HUDEP-2 (cell line): ENCODE measurements at regions not wholly inside any gene's neighbourhood (a gene's known extent, or its start where the extent isn't known, plus 50 kb on each side); places are given as distances from the start of the nearest gene placed in this dataset.
"Not testable (repeated sequence)": the region's sequence is repeated elsewhere in the genome, so short reads cannot be mapped to it uniquely, and the experiment has no call there.

Source experiments
- DNase-seq, 76 experiments: peaks; one replicate each; lab custom pipeline; 2025; ENCODE audit not compliant: unreplicated experiment in 76 of 76; lab: John Stamatoyannopoulos, UW

DNA sequence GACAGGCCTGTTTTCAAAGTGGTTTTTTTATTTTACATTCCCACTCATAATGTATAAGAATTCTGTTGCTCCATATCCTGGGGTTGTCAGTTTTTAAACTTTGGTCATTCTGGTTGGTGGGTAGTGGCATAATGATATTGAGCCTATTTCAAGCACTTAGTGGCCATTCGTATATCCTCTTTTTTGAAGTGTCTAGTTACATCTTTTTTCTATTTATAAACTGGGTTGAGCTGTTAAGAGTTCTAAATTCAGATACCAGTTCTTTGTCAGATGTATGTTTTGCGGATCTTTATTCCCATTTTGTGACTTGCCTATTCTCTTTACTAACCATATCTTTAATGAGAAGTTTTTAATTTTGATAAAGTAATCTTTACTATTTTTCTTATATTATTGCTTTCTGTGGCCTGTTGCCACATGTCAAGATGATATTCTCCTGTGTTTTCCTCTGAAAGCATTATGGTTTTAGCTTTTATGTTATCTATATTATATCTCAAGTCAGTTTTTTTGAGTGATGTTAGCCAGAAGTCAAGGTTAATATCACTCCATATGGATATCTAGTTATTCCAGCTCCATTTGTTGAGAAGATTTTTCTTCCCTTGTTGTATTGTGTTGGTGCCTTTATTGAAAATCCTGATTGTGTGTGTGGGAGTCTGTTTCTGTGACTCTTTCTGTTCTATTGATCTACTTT is 110.9 kb downstream of the FHIP1A start:
- no peak for DNase-seq

DNA sequence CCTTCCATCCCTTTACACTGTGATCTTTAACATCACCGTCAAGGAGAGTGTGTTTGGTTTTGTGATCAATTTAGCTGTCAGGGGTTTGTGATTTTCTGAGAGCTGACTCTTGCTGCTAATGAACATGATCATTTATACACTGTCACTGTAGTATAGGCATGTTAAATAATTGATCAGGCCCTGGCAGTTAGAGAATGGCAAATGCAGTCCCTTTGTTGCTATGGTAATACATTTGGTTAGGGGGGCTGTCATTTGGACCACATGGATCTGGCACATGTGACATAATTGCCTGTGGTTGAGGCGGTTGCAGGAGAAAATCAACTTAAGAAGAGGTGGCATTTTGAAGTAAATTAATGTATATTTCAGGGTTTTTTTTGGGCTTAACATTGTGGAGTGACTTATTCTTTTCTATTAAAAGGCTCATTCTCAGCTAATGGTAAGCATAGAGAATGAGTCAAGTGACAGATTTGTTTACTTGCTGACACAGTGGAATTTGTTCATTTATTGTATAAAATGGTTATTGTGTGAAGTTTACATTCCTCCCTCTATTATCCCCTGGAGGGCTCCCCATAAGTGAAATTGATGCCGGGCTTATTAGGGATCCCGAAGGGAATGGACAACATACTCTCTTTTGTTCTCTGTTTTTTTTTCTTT is 114.0 kb downstream of the FHIP1A start:
- DNase-seq, result no peak

DNA sequence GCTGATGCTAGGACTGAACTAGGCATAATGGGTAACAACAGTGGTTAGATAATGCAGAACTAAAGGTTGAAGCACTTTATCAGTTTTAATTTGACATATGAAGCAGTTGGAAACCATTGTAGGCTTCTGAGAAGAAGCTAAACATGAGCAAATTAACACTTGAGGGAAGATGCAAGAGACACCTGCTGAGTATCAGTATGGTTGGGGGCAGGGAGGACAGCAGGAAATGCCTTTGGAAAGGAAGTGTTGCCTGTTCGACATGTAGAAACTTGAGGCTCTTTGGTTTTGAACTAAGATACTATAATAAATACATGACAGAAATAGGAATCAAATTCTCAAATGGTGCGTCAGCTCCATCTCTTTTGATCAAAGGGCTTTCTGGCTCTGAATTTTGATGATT is 115.6 kb downstream of the FHIP1A start:
- no peak for DNase-seq

DNA sequence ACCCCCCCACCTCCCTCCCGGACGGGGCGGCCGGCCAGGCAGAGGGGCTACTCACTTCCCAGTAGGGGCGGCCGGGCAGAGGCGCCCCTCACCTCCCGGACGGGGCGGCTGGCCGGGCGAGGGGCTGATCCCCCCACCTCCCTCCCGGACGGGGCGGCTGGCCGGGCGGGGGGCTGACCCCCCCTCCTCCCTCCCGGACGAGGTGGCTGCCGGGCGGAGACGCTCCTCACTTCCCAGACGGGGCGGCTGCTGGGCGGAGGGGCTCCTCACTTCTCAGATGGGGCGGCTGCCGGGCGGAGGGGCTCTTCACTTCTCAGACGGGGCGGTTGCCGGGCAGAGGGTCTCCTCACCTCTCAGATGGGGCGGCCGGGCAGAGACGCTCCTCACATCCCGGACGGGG is 117.5 kb downstream of the FHIP1A start:
- DNase-seq, result not testable (repeated sequence)

DNA sequence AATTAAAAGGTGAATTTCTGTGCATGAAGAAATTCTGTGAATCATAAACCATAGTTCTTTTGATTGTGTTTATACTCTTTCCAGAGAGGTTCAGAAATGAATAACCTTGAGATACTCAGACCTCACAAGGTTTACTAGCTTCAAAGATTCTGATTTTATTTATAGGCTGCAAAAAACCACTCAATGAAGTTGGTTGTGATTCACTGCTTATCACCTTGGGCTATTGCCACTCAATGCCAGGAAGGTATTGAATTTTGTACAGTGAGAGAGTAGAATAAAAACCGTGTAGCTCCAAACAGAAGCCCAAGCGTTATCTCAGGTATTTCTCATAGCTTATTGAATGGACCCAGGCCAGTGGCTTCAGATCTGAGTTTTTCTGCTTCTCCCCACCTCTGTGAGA is 118.7 kb downstream of the FHIP1A start:
- no peak for DNase-seq

DNA sequence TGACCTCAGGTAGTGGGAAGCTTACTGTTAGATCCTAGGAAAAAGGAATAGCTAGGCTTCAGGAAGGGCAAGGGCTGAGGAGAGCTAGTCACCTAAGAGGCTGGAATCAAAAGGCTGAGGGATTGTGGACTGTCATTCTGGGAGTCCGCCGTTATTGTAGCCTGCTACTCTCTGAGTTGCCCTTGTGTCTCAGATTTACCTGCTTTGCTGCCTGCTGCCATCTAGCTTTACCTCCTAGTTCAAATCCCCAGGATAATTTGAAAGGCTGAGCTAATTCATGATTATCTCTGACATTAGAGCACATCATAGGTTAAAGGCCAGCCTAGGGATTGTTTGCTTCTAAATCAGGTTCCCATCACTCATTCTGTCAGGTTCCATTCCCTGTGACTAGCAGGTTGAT is 120.2 kb downstream of the FHIP1A start:
- DNase-seq, result no peak

DNA sequence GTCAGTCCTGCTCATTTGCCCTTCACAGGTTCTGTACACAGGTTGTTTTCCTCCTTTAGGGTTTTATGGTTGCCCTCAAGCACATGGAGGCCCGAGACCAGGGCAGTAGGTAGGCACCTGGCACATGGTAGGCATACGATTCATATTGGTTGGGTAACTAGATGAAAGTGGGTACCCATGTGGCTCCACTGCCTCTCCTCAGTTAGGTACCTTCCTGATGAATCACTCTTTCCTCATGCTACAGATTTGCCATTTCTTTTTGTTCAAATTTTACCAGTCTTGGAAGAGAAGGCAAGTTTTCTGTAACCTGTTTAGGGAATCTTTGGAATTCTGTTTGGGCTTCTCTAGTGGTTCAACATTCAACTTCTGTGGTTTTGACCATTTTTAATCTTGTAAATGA is 121.3 kb downstream of the FHIP1A start:
- DNase-seq, result no peak

DNA sequence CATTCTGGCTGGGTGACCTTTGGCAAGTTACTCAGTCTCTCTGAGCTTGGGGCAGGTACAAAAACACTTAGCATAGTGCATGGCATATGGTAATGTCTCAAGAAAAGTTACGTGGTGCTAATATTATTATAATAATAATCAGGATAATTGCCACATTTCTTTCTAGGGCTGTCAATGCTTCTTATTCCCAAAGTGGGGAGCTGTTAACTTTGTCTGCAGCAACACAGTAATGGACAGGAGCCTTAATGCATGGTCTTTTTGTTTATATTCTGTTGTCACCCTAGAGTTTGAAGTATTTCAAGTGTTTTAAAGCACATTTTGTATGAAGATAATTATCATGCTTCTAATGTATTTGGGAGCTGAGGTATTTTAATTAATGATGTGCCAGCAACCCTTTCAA is 121.8 kb downstream of the FHIP1A start:
- no peak for DNase-seq

DNA sequence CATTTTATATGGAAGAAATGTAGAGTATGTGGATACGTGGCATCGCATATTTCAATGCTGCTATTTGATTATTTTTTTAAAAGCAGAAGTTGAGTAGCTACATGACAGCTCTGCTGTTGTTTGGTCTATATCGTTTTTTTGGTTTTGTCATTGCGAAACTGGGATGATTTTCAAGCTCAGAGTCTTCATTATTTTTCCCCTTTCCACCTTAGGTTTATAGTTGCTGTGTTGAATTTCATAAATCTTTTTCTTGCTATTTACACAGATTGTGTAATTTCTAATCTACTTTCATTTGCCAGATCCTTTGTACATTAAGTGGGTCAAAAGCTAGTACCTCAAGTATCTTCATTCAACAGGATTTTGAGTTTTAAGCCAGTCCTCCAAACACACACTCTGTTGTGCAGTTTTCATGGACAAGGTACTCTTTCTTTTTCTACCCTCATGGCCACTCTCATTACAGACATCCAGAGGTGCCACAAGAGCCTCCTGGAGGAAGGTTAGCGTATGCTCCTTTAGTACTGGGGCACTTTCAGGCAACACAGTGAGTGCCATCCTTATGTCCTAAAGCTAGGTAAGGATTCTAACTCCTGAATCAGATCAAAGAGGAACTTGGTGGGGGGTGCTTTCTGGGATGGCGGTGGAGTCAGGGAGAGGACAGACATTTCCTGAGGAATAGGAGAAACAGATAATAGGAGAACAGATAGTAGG is 123.2 kb downstream of the FHIP1A start:
- peak in 1 of 76 experiments; percentile 1 for DNase-seq

DNA sequence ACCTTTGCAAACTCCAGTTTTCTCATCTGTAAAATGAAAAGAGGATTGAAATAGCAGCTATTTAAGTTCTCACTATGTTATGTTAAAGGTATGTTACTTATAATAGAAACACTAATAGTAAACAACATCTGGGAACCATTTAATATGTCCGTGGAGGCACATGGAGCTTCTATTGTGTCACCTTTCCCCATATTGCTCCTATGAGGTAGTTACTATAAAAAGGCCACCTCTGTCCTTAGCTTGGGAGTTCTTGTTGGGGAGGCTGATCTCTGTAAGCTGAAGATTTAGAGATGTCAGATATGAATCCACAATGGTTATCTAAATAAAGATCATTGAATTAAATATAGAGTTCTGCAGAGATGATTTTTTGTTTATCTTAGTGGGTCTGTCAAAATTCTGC is 125.2 kb downstream of the FHIP1A start:
- DNase-seq, result no peak

DNA sequence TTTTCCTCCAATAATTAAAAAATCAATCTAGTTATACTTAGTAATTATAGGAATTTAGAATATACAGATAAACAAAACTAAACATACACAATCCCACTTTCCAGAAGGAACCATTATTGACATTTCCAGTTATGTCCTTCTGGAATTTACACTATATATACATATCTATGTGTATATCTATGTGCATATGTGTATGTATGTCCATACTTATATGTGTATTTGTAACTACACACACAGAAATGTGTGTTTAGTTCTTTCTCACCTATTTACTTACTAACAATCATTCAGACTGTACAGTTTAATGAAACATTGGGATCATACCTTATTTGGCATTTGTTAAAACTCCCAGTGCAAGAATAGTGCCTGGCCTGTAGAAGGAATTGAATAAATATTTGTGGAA is 126.4 kb downstream of the FHIP1A start:
- DNase-seq, result no peak

DNA sequence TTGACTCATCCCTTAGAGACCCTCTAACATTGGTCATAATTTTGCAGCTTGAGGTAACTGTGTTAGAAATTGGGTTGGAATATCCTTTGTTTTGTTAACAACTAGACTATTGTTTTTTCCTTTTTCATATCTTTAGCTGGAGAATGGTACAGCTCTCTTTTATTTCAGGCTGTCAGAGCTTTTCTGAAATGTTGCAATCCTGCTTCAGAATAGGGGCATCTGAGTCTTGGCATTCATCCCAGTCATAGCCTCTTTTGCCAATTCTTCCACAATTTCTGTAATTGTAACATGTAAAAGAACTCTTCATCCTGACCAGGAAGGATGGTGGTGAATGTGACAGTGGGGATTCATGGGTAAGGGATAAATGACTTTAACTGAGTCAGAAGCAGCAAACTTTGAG is 128.7 kb downstream of the FHIP1A start:
- DNase-seq, result no peak

DNA sequence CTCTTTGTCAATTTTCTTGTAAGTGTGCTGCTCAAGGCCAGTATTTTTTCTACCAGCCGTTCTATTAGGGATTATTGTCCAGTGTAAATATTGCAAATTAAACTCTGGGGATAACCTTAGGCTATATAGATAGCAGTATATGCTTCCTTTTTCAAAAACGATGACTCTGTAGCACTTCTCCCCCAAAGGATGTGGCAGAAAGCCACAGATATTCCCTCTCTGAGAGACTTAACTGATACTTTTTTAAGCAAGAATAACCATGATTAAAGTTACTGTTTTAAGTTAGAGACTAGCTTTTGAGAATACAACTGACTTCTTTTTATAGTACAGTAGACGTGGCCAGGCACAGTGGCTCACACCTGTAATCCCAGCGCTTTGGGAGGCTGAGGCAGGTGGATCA is 130.0 kb downstream of the FHIP1A start:
- no peak for DNase-seq

DNA sequence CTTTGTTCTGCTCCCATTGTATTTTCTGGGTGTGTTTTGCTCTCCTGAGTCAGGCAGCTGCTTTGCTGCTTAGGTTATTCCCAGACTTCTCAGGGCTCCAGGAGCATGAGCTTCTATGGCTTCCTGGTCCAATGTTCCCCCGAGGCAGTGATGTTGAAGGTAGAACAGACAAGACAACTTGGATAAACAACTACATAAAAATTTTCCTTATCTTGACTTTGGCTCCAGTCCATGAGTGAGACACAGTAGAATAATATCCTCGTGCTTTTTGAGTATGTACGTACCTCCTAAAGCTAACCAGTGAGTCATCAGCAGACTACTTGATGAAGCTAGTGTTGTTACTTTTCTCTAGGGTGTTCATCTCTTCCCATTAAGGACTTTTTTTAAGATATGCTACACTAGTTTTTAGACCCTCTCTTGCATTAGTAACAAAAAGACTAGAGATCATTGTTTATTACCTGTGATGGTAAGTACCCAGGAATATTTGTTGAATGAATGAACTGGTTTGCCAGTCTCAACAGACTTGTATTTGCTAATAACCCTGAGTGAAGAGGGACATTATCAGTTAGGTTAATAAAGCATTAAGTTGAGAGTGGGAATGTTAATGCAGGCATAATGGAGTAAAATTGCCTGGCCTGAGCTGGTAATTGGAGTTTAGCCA is 131.9 kb downstream of the FHIP1A start:
- no peak for DNase-seq

DNA sequence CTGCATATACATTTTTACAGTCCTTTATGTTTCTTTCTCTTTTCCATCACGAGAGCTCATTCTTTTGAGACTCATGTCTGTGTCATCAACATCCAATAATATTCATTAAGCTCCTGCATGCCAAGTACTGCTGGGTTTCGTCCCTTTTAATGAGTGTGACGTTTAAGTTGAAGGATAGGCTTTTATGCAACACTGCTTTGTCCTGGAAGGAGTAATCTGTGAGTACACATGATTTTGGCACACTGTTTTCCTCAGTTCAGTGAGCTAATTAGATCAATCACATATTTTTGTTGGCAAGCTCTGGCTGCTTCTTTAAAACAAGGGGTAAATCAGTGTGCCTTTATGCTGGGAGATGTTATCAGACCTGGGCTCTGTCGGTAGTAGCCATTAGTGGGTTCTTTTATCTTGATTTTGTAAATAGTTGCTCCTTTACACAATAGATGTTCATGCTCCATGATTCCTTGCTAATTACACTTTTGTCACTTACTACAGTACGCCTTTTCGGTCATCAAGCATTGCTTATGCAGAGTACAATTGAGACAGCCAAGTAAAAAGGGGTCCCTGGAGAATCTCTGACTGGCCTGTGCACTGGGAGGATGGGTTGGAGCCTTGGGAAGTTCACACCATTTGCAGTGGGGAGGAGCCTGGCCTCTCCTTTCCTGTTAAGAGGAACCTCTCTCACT is 132.6 kb downstream of the FHIP1A start:
- DNase-seq, result no peak

DNA sequence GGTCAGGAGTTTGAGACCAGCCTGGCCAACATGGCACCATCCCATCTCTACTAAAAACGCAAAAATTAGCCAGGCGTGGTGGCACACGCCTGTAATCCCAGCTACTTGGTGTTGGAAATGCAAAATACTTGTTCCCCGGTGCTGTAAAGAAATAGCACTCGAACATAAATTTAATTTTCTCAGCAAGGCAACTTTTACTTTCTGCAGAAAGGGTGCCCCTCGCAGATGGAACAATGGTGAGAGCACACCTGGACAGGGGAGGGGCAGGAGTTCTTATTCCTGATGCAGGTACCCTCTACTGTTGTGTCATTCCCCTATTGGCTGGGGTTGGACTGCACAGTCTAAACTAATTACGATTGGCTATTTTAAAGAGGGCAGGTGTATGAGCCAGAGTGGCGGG is 139.7 kb downstream of the FHIP1A start:
- no peak for DNase-seq

DNA sequence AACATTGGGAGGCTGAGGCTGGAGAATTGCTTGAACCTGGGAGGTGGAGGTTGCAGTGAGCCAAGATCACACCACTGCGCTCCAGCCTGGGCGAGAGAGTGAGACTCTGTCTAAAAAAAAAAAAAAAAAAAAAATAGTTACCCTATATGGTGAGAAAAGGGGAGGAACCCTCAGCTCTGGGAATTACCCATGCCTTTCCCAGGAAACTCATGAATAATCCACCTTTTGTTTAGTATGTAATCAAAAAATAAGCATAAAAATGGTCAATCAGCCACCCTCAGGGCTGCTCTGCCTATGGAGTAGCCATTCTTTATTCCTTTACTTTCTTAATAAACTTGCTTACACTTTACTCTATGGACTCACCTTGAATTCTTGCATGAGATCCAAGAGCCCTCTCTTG is 140.4 kb downstream of the FHIP1A start:
- DNase-seq, result not testable (repeated sequence)

DNA sequence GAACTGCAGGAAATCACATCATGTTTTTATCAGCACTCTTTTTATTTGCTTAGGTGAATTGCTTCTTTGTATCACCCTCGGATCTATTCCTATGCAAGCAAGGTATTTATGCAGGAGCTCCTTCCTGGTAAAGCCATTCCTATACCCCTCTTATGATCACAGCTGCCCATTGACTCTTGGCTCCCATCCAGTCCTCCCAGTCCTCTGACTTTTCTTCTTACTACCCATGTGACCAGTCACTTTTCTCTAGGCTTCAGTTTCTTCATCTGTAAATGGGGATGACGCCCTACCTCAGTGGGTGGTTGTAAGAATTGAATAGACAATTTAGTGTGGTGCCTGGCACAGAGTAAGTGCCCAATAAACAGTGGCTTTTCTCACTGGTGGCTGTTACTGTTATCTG is 144.9 kb downstream of the FHIP1A start:
- no peak for DNase-seq

DNA sequence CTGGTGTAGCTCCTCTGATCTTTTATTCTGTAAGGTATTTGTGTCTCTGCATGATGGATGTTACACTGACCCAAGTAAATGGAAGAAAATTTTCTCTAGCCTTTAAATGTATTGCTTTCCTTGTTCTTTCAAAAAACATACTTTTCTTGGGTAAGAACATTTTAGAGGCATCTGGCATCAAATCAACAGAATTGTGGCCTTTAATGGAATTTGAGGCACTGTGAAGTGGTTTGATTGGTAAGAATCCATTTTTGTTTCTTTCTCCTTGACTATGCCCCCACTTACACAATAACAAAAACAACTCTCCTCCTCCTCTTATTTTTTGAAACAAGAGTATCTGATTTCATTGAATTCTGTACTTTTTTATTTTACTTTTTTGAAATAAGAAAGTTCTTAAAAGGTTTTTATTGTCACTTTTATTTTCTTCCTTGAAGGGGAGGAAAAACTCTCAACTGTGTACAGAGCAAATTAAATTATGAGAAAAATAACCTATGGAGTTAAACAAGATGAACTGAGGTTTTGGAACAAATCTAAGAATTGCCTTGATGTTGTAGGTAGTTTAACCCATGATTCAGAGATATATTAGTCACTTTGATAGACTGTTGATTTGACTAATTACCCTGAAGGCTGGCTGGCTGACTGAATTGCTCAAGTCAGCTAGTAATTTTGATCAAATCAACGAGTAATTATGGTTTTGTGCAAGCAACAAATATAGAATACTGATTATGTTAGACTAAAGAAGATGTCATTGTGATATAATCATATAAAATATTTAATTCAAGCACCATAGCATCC is 146.4 kb downstream of the FHIP1A start:
- no peak for DNase-seq

DNA sequence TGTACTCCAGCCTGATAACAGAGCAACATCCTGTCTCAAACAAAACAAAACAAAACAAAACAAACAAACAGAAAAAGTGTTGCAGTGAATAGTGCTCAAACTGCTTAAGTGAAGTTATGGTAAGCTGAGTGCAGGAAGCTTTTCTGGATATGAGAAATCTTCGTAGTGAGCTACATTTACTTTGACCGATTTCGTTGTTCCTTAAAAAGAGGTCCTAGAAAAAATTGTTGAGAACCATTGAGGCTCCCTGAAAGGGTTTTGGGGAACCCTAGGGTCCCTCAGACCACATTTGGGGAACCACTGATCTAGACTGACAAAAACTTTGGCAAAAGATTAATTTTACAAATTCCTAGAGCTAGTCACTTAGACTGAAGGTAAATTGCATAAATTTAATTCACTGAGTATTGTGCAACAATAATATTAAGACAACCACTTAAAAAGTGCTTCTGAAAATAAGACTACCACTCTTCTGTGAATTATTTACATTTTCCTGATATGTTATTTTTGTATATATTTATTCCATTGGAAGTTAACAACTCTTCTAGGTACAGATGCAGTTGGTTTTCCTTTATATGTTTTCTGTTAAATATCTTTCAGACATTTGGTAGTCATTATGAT is 149.6 kb downstream of the FHIP1A start:
- DNase-seq, result no peak
